GM18519 (cell line): ENCODE measurements at regions not wholly inside any gene's neighbourhood (a gene's known extent, or its start where the extent isn't known, plus 50 kb on each side); places are given as distances from the start of the nearest gene placed in this dataset.
"Not testable (repeated sequence)": the region's sequence is repeated elsewhere in the genome, so short reads cannot be mapped to it uniquely, and the experiment has no call there.

Experiments used
- ATAC-seq: cut with Tn5 transposase; IDR thresholded peaks from one replicate; pipeline ENCODE4 v1.9.1; 2021; ENCODE audit warnings: mild to moderate bottlenecking, moderate library complexity; ENCODE audit not compliant: unreplicated experiment, low FRiP score

DNA sequence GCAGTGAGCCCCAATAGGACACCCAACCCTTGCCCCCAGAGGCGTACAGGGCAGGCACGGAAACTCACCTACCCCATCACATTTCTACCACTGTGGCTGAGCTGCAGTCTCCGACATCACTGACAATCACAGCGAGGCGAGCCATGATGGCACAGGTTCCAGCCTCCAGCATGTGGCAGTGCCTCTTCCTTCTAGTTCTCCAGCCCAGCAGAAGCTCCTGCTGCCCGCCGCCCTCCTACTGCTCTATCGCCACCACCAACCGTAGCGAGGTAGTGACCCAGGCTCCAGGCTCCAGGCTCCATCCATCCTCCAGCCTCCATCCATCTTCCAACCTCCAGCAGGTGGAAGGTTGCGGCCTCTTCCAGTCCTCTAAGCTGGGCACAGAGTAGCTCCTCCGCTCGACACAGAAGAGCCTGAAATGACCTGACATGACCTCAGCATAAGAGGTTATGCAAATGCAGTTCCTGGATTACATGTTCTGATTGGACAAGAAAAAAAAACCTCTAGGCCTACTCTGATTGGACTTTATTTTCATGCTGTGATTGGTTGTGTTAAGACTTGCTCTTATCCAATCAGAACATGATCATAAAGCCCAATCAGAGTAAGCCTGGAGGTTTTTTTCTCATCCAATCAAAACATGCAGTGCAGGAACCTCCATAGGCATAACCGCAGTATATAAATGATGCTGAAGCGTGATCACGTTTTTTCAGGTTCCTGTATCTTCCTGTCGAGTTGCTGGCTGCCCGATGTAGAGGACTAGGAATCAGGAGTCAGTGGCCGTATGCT is 438.9 kb upstream of the ZNF337 start:
- no peak for ATAC-seq

DNA sequence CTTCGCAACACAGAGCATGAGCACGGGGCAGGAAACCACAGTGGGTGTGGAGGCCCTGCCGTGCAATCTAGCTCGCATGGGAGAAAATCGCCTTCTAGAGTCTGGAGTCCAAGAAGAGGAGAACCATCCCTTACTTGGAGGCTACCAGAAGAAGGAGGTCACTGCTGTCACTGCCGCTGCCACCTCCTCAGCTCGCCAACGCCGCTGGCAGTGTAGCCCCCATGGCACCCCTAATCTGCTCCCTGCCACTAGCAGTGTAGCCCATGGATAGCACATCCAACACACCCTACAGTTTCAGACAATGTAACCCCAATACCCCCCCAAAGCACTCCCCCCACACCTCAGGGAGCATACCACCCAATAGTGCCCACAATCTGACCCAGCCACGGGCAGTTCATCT is 438.0 kb upstream of the ZNF337 start:
- no peak for ATAC-seq

DNA sequence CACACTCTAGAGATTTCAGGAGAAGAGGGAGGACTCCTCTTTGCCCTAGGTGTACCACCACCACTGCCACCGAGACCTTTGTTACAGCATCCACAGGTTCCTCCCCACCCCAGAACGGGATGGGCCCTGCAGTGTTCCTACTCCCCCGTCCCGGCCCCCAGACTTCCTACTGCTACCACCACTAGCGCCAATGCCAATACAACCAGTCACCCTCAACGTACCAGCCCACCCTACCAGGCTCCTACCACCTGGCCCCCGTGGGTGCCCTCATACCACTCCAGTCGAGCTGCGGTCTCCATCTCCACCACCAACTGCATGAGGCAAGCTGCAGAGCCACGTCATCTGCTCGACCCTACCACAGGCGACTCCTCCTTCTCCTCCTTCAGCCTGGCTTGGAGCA is 437.1 kb upstream of the ZNF337 start:
- not testable (repeated sequence) for ATAC-seq

DNA sequence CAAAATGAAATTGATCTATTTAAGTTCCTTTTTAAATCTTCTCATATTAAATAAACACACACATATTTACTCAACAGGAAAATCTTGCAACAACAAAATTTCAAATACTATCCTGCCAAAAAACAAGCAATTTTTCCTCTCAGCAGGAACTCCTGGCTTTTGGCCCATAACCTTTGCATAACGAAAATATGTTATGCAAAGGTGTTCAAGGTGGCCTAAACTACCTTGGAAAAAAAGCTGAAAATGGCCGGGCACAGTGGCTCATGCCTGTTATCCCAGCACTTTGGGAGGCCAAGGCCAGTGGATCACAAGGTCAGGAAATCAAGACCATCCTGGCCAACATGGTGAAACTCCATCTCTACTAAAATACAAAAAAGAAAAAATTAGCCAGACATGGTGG is 424.3 kb upstream of the ZNF337 start:
- ATAC-seq, result not testable (repeated sequence)

DNA sequence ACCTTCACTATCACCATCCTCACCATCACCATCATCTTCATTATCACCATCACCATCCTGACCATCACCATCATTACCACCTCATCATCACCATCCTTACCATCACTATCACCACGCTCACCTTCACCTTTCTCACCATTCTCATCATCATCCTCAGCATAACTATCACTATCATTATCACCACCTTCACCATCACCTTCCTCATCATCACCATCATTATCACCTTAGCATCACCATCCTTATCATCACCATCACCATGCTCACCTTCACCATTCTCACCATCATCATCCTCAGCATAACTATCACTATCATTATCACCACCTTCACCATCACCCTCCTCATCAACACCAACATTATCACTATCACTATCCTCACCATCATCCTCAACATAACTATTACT is 397.8 kb upstream of the ZNF337 start:
- ATAC-seq, result not testable (repeated sequence)

DNA sequence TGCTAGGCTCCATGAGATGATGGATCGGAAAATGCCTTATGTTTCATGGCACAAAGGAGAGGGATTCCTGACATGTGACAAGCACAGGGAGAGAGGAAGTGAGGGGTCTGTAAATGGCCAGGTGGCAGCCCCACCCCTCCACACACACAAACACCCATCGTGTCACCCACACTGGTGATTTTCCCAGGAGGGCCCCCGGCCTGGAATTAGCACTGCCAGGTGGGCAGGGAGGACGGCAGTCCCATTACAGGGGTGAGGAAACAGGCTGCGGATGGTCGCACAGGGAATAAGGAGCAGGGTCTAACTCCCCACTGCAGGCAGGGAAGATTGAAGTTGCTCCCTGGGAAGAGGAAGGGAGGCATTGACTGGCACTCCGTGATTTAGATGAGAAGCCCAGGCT is 395.3 kb upstream of the ZNF337 start:
- not testable (repeated sequence) for ATAC-seq

DNA sequence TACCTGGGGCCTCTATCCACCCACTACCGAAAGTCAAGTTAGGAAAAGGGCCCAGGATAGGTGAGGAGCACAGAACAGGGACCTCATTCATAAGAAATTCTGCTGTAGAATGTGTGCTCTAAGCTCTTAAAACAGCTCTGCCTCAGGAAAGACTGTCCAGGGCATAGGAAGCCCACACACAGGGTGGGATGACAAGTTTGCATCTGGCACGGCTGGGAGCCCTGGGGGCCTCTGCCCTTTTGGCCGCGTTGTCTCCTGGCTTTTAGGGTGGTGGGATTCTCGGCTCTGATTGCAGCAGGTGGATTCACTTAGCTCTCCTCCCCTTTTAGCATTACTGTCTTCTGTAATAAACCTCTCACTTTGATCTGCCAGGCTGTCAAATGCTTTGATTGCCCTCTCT is 389.5 kb upstream of the ZNF337 start:
- ATAC-seq, result not testable (repeated sequence)

DNA sequence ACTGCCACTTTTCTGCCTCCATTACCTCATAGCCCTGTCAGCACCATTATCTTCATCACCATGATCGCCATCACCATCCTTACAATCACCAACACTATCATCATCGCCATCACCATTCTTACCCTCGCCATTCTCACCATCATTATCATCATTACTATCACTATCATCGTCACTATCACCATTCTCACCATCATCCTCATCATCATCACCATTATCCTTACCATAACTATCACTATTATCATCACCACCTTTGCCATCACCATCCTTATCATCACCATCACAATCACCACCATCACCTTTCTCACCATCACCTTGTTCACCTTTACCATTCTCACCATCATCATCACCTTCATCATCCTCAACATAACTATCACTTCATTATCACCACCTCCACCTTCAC is 377.3 kb upstream of the ZNF337 start:
- not testable (repeated sequence) for ATAC-seq

DNA sequence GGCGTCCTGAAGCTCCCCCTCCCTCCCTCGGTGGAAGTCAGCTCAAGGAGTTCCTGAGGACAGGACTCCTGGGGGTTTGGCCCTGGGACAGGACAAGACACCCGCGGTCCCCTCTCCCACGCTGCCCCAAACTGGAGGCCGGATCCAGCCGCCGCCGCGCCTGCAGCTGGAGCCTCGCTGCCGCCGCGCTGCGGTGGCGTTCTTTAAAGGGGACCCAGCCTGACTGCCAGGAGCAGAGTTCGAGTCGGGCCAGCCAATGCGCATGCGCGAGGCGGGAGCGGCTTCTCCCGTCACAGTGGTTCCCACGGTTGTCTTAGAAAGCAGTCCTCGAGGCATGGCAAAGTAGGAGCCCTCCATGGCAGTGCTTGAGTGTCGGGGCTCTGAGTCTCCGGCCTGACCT is 362.7 kb upstream of the ZNF337 start:
- not testable (repeated sequence) for ATAC-seq

DNA sequence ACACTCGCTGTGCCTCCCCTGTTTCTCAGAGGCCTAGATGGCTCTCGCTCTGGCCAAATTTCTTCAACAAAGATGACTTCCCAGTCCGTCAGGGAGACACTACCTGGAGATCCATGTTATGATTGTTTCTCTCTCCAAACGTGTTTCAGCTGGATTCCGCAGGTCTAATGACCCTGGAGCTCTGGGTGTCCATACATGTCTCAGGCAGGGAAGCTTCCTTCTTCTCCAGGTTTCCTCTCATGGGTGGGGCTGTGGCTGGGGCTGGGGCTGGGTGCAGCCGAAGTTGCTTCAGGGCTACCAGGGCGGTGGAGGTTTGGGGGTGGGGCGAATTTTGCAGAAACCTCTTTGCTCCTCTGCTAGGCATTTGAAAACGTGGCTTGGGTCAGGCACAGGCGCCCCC is 361.8 kb upstream of the ZNF337 start:
- ATAC-seq, result not testable (repeated sequence)

DNA sequence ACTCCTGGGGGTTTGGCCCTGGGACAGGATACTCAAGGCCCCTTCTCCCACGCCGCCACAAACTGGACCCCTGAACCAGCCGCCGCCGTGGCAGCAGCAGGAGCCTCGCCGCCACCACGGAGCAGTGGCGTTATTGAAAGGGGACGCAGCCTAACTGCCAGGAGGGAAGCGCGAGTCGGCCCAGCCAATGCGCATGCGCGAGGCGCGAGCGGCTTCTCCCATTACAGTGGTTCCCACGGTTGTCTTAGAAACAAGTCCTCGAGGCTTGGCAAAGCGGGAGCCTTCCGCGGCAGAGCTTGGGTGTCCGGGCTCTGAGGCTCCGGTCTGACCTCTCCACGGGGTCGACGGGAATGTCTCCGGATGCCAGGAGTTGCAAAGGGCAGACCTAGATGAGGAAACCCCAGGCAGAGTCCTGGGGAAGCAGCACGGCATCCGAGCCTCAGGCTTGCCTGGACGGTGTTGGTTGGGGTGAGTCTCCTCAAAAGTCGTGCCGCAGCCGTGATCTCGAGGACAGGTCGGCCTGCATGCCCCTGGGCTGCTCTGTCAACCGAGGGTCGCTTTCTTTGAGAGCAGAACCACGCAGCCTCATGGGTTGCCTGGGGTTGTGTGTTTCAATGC is 360.6 kb upstream of the ZNF337 start:
- not testable (repeated sequence) for ATAC-seq

DNA sequence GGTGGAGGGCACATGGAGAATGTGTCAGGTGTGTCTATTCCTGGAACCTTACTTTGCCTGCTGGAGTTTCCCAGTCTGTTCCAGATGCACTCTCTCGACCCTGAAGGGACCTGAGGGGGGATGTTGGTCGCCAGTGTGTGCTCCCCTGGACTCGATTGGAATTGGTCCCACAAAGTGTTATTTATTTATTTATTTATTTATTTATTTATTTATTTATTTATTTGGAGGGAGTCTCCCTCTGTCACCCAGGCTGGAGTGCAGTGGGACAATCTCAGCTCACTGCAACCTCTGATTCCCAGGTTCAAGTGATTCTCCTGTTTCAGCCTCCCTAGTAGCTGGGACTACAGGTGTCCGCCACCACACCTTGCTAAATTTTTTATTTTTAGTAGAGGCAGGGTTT is 329.1 kb upstream of the ZNF337 start:
- not testable (repeated sequence) for ATAC-seq

DNA sequence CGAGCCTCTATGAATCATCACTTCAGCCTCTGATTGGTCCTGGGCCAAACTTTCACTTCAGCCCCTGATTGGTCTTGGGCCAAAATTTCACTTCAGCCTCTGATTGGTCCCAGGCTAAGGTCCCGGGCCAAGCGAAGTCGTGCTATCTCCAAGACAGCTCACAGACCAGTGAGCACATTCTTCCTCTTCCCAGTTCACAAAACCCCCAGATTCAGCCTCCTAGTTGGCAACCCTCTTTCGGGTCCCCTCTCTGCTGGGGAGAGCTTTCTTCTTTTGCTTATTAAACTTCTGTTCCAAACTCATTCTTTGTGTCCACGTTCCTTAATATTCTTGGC is 314.3 kb upstream of the ZNF337 start:
- ATAC-seq, result not testable (repeated sequence)

DNA sequence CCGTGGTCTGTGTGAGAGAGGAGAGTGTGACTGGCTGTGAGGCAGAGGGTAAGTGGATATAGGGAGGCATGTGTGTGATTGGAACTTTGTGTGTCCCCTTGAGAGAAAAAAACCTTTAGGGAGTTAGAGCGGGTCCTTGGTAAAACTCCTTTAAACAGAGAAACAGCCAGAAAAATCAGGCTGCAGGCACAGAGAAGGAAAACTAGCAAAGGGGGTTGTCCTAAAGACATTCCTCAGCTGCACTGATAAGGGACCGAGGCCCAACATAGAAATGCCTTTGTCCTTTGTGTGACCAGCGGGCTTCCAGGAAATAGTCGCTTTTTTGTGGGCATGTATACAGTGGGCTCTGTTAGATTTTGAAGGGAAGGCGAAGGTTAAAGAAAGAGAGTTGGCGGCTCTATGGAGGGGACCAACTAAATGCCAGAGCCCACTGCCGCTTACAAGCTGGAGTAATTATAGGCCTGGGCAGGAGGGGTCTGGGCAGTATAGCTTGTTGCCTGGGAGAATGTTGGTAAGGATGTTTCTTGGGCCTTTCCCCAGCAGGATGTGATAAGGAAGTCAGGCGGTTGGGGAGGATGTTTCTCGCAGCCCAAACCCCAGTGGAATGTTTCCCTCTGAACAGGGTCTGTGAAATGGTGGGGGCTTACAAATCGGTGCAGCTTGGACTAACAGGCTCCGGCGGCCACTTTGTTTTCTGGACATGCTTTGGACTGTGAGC is 313.7 kb upstream of the ZNF337 start:
- not testable (repeated sequence) for ATAC-seq

DNA sequence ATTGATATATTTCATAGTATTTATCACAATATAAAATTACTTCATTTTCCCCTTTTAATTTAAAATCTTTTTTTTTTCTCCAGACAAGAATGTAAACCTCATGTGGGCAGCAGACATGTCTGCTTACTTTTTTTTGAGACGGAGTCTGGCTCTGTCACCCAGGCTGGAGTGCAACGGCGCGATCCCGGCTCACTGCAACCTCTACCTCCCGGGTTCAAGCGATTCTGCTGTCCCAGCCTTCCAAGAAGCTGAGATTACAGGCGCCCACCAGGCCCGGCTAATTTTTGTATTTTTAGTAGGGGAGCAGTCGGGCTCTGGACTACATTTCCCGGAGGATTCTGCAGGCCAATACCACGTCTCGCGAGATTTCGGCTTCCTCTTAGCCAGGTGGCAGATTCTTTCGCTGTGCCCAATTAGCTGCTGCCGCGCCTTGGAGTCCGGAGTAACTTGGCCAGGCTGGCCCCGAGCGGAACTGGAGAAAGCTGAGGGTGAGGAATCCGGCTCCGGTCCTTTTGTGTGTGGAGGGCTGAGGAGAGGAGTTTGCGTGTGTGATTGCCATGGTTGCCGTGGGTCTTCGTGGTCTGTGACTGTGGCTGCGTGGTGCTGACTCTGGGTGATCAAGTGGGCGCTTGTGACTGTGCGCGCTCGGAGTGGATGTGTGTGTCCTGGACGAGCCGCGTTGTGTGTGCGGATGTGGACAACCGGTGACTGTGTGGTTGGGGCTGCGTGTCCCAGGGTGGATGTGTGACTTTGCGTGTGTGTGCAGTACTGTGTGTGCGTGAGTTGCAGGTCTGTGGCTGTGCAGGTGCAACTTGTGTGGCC is 313.0 kb upstream of the ZNF337 start:
- not testable (repeated sequence) for ATAC-seq

DNA sequence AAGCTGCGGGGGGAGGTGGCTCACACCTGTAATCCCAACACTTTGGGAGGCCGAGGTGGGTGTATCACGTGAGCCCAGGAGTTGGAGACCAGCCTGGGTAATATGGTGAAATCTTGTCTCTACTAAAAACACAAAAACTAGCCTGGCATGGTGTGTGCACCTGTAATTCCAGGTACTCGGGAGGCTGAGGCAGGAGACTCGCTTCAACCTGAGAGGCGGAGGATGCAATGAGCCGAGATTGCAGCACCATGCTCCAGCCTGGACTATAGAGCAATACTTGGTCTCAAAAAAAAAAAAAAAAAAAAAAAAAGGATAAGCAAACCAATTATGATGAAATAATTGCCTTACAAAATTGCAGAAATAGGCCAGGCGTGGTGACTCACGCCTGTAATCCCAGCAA is 311.4 kb upstream of the ZNF337 start:
- ATAC-seq, result not testable (repeated sequence)

DNA sequence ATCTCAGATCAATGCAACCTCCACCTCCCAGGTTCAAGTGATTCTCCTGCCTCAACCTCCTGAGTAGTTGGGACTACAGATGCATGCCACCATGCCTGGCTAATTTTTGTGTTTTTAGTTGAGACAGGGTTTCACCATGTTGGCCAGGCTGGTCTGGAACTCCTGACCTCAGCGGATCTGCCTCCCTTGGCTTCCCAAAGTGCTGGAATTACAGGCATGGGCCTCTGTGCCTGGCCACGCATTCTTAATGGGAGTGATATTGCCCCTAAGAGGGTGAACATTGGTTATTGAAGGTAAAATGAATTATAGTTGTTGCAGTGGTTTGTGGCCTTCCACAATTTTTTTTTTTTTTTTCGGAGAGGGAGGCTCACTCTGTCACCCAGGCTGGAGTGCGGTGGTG is 309.5 kb upstream of the ZNF337 start:
- not testable (repeated sequence) for ATAC-seq

DNA sequence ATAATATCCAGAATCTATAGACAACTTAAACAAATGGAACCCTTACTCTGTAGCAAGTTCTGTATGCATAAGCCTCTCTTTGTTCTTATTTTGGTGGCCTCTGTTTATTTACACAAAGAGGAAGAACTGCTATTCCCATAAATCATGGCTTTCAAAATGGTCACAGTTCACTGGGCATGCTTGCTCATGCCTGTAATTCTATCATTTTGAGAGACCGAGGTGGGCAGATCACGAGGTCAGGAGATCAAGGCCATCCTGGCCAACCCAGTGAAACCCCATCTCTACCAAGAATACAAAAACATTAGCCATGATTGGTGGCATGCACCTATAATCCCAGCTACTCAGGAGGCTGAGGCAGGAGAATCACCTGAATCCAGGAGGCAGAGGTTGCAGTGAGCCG is 307.3 kb upstream of the ZNF337 start:
- not testable (repeated sequence) for ATAC-seq

DNA sequence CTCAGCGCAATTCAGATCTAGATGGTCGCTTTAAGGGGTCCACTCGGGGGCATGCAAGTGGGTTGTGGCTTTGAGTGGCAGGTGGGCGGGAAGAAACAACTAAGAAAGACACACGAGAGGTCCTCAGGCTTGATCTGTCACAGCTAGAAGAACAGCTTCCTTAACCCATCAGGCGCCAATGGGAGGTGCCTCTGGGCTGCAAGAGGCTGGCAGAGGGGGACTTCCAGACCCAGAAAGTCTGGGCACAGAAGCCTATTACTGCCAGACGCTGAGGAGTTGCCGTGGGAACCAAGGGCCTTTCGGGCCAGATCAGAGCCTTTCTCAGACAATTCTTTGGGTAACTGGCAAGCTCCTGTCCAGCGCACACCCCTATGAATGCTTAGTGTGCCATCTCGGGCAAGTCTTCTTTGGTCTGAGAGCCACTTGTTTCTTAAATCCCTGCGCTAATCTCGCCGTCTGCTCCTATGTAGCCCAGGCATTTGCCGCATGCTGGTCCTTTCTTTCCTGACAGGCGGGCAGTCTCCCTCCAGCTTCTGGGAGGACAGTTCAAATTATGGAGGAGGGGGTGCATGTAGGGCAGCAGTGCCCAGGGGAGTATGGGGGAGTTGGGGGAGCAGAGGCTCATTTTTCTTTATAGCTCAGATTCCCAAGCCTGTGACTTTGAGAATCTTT is 300.9 kb upstream of the ZNF337 start:
- ATAC-seq, result not testable (repeated sequence)

DNA sequence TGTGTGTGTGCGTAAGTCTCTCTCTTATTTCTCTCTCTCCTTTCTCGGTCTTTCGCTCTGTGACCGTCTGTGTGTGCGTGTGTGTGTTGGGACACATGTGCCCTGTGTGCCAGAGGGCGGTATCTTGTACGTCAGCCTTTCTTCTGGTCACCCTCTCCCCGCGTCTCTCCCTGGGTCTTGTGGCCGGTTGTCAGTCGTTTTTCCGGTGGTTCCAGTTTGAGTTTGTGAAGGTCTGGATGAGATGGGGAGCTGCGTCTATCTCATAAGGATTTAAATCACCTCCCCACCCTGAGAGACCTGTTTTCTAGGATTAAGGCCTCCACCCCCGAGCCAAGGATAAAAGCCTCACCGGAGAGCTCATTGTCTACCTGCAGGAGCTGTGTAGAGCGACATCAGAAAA is 295.5 kb upstream of the ZNF337 start:
- ATAC-seq, result no peak
